ENCODE measurements at regions not wholly inside any gene's neighbourhood (a gene's known extent, or its start where the extent isn't known, plus 50 kb on each side); places are given as distances from the start of the nearest gene placed in this dataset.

DNA sequence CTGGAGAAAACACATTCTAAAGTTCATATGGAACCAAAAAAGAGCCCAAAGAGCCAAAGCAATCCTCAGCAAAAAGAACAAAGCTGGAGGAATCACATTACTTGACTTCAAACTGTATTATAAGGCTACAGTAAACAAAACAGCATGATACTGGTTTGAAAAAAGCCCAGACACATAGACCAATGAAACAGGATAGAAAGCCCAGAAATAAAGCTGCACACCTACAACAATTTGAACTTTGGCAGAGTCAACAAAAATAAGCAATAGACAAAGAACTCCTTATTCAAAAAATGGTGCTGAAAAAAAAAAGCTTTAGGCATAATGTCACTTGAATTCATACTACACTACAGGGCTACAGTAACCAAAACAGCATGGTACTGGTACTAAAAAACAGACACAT lies 289.6 kb downstream of the NR4A2 start:
- DNase-seq (ENCODE audit: low read depth), result no peak
- TF ChIP-seq, protein P1, sequence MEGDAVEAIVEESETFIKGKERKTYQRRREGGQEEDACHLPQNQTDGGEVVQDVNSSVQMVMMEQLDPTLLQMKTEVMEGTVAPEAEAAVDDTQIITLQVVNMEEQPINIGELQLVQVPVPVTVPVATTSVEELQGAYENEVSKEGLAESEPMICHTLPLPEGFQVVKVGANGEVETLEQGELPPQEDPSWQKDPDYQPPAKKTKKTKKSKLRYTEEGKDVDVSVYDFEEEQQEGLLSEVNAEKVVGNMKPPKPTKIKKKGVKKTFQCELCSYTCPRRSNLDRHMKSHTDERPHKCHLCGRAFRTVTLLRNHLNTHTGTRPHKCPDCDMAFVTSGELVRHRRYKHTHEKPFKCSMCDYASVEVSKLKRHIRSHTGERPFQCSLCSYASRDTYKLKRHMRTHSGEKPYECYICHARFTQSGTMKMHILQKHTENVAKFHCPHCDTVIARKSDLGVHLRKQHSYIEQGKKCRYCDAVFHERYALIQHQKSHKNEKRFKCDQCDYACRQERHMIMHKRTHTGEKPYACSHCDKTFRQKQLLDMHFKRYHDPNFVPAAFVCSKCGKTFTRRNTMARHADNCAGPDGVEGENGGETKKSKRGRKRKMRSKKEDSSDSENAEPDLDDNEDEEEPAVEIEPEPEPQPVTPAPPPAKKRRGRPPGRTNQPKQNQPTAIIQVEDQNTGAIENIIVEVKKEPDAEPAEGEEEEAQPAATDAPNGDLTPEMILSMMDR (IDR thresholded peaks at IDR 0.05; ENCODE audit: low read length, missing control alignments), result no peak

GRCh38 chr2:156038021-156038420 lies 294.5 kb downstream of the NR4A2 start:
- TF ChIP-seq, protein P1 (IDR thresholded peaks at IDR 0.05; ENCODE audit: low read length, missing control alignments), result no peak

More for the DNA sequence above, 289.6 kb downstream of the NR4A2 start:
- no peak overlapping the region for H3K4me3 ChIP-seq (replicated peaks; ENCODE audit: low read depth, low read length)

DNA sequence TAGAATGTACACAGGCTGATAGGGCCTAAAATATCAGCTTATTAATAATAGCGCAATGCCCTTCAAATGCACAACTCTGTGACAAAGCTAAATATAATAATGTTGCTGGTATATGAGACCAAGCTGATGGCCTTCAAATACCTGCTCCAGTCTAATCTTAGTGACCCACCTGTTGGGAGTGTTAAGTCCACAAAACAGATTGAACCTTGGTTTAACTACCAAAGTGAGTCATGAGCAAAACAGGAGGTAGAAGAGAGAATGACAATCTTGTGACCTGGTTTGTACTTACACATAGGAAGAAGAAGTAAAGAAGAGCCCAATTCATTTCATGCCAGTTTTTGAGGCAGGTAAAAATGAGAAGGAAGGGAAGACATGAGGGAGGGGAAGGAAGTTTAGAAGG lies 295.0 kb downstream of the NR4A2 start:
- TF ChIP-seq, protein P1 (IDR thresholded peaks at IDR 0.05; ENCODE audit: low read length, missing control alignments), result no peak
- no peak for DNase-seq (ENCODE audit: low read depth)
- no peak overlapping the region for H3K4me3 ChIP-seq (replicated peaks; ENCODE audit: low read depth, low read length)

More at GRCh38 chr2:156038021-156038420, 294.5 kb downstream of the NR4A2 start:
- no peak overlapping the region for H3K4me3 ChIP-seq (replicated peaks; ENCODE audit: low read depth, low read length)
- DNase-seq (ENCODE audit: low read depth), result no peak

GRCh38 chr2:156031121-156031520 lies 301.4 kb downstream of the NR4A2 start:
- TF ChIP-seq, protein P1 (IDR thresholded peaks at IDR 0.05; ENCODE audit: low read length, missing control alignments), result no peak
- DNase-seq (ENCODE audit: low read depth), result peak; percentile 1
- H3K4me3 ChIP-seq (replicated peaks; ENCODE audit: low read depth, low read length), result no peak overlapping the region

- no peak for DNase-seq (ENCODE audit: low read depth)
- TF ChIP-seq, protein P1 (IDR thresholded peaks at IDR 0.05; ENCODE audit: low read length, missing control alignments), result no peak
- H3K4me3 ChIP-seq (replicated peaks; ENCODE audit: low read depth, low read length), result no peak overlapping the region
Measured at GRCh38 chr2:156023229-156023869, 309.2 kb downstream of the NR4A2 start.

DNA sequence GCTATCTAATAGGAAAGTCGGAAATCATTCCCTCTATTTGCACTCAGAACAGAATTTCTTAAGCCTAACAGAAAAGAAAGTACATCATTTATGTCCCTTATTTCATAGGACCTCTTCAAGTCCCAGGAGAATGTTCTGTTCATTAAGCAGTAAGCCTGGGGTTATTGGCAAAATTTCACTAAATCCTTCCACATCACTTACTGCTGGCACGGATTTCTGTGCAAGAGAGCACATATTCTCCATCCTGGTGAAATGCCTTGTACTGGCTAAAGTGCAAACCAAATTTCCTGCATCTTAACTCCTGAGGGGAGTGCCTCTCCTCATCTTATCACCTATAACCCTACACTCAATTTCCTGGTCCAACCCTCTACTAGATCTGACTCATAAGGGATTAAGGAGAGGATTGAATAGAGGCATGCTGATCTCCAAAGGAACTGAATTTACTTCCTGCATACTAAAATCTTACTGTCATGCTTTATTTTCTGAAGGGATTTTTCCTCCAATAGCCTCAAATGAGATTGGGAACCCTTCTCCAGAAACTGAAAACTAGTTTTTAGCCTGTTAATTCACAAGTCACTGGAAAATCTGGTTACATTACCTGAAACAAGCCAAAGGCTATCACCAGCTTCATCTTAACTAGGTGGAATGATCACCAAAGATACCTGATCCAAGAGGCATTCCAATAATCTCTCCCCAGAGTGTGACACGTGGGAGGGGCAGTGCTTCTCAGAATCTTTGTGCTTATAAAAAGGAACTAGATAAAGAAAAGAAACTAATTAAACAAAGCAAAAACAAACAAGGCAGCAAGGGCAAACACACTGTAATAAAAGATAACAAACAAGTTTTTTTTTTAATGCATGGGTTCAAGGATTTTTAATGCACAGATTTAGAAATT lies 311.1 kb downstream of the NR4A2 start:
- H3K4me3 ChIP-seq (replicated peaks; ENCODE audit: low read depth, low read length), result no peak overlapping the region
- no peak for DNase-seq (ENCODE audit: low read depth)
- TF ChIP-seq, protein P1 (IDR thresholded peaks at IDR 0.05; ENCODE audit: low read length, missing control alignments), result no peak

Measured in fibroblast of pulmonary artery (primary cell).